ENCODE measurements at regions not wholly inside any gene's neighbourhood (a gene's known extent, or its start where the extent isn't known, plus 50 kb on each side); places are given as distances from the start of the nearest gene placed in this dataset.

GRCh38 chr5:143887903-143888665 is 76.1 kb downstream of the HMHB1 start (continued):
- TF ChIP-seq, protein P1, sequence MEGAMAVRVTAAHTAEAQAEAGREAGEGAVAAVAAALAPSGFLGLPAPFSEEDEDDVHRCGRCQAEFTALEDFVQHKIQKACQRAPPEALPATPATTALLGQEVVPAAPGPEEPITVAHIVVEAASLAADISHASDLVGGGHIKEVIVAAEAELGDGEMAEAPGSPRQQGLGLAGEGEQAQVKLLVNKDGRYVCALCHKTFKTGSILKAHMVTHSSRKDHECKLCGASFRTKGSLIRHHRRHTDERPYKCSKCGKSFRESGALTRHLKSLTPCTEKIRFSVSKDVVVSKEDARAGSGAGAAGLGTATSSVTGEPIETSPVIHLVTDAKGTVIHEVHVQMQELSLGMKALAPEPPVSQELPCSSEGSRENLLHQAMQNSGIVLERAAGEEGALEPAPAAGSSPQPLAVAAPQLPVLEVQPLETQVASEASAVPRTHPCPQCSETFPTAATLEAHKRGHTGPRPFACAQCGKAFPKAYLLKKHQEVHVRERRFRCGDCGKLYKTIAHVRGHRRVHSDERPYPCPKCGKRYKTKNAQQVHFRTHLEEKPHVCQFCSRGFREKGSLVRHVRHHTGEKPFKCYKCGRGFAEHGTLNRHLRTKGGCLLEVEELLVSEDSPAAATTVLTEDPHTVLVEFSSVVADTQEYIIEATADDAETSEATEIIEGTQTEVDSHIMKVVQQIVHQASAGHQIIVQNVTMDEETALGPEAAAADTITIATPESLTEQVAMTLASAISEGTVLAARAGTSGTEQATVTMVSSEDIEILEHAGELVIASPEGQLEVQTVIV (IDR thresholded peaks at IDR 0.05; ENCODE audit: borderline replicate concordance, partially characterized antibody) = no peak
- TF ChIP-seq IRF5 (IDR thresholded peaks at IDR 0.05; ENCODE audit: borderline replicate concordance) (no peak), FOXM1 (IDR thresholded peaks at IDR 0.05; ENCODE audit: low read depth, low read length) (no peak), ZBTB4 (CRISPR knock-in tag; IDR thresholded peaks at IDR 0.05) (no peak), SREBF2 (IDR thresholded peaks at IDR 0.05; ENCODE audit: low read length) (no peak), ZBED1 (IDR thresholded peaks at IDR 0.05; ENCODE audit: borderline replicate concordance) (no peak), PAX5 (IDR thresholded peaks at IDR 0.05; ENCODE audit: borderline replicate concordance, low read depth, low read length) (no peak), ATF7 (IDR thresholded peaks at IDR 0.05; ENCODE audit: low read depth) (no peak), EED (IDR thresholded peaks at IDR 0.05; ENCODE audit: low read depth) (no peak), ZNF207 (IDR thresholded peaks at IDR 0.05; ENCODE audit: borderline replicate concordance) (no peak)
- TF ChIP-seq, protein P2, sequence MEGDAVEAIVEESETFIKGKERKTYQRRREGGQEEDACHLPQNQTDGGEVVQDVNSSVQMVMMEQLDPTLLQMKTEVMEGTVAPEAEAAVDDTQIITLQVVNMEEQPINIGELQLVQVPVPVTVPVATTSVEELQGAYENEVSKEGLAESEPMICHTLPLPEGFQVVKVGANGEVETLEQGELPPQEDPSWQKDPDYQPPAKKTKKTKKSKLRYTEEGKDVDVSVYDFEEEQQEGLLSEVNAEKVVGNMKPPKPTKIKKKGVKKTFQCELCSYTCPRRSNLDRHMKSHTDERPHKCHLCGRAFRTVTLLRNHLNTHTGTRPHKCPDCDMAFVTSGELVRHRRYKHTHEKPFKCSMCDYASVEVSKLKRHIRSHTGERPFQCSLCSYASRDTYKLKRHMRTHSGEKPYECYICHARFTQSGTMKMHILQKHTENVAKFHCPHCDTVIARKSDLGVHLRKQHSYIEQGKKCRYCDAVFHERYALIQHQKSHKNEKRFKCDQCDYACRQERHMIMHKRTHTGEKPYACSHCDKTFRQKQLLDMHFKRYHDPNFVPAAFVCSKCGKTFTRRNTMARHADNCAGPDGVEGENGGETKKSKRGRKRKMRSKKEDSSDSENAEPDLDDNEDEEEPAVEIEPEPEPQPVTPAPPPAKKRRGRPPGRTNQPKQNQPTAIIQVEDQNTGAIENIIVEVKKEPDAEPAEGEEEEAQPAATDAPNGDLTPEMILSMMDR (IDR thresholded peaks at IDR 0.05 in 2 of 3, conservative IDR thresholded peaks at IDR 0.05 in 1 of 3; ENCODE audit: control insufficient read depth in 2 of 3, extremely low read depth in 1 of 3, insufficient read depth in 1 of 3, low read depth in 3 of 3, low read length in 3 of 3) = no peak

Data from GM12878 (cell line).